HG02610 (cell line): ENCODE measurements at regions not wholly inside any gene's neighbourhood (a gene's known extent, or its start where the extent isn't known, plus 50 kb on each side); places are given as distances from the start of the nearest gene placed in this dataset.

ENCODE experiments used
- ATAC-seq: cut with Tn5 transposase; IDR thresholded peaks from one replicate; pipeline ENCODE4 v1.9.1; 2021; ENCODE audit warnings: mild to moderate bottlenecking, moderate library complexity; ENCODE audit not compliant: unreplicated experiment

DNA sequence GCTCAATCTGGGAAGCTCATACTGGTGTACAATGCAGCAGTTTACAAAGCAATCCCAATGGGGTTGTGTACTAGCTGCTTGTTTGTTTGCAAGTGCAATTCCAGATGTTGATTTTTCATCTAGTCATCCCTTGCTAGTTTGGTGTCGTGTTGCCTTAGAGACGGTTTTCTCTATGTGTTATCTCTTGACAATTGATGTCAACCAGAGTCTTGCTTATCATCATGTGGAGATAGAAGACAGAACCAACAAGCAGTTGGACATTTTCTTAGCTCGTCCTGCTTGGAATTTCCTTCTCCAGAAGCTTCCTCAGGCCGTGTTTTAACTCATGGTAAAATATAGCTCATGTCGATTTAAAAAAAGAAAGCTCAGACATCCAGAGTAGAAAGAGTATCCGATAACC, 262.0 kb upstream of the KCNH8 start:
- no peak for ATAC-seq

GRCh38 chr3:18885612-18886011, 262.7 kb upstream of the KCNH8 start:
- ATAC-seq = no peak

GRCh38 chr3:18883571-18883970, 264.7 kb upstream of the KCNH8 start:
- no peak for ATAC-seq

DNA sequence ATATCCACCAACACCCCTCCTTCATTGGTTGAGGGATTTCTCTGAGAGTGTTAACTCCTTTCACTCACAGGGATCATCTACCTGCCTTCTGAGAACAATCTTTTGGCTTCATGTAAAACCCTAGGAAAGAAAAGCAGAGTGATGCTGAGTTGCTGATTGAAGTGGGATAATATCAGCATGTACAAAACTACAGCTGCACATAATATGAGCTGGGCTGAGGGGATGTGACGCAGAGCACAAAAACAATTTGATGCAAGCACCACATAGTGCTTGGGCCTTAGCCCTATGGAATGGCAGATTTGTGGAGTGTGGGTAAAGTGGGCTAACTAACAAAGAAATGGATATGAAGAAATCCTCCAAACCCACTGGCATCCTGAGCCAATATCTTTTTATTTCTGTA, 267.6 kb upstream of the KCNH8 start:
- no peak for ATAC-seq

DNA sequence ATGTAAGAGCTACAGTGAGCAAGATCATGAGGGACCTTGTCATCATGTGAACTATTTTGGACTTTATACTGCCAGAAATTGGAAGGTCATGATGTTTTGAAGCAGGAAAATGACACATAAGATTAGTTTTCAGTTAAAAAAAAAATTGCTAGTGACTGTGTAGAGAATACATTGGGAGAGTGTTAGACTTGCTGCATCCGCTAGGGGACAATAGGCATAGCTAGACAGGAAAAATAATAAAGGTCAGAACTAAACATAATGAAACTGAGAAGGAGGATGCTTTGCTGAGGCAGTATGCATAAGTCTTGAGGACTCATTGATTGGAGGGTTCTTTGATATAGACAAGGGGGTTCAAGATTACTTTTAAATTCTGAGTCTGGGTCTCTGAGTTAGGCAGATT, 275.8 kb upstream of the KCNH8 start:
- no peak for ATAC-seq

DNA sequence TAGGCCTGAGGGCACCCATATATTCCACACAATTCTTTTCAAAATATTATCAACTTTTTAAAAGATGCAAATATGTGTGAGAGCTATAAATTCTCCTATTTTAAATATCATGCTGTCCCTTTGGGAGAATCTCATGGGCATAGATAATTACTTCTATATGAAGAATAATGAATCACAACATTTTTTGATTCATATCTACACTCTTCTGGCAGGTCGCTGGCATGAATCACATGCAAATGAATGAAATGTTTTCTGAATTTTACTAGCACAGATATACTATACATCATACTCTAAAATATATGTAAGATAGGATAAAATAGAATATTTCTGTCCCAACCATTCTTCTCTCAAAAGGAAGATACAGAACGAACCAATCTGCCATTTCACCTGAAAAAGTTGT, 277.7 kb upstream of the KCNH8 start:
- no peak for ATAC-seq

- no peak for ATAC-seq
These were observed 278.2 kb upstream of the KCNH8 start for GRCh38 chr3:18870074-18870640.

GRCh38 chr3:18868911-18869689, 279.2 kb upstream of the KCNH8 start:
- ATAC-seq = no peak

- ATAC-seq = no peak
These were observed 281.4 kb upstream of the KCNH8 start for GRCh38 chr3:18866899-18867298.

GRCh38 chr3:18864933-18865731, 283.2 kb upstream of the KCNH8 start:
- no peak for ATAC-seq

DNA sequence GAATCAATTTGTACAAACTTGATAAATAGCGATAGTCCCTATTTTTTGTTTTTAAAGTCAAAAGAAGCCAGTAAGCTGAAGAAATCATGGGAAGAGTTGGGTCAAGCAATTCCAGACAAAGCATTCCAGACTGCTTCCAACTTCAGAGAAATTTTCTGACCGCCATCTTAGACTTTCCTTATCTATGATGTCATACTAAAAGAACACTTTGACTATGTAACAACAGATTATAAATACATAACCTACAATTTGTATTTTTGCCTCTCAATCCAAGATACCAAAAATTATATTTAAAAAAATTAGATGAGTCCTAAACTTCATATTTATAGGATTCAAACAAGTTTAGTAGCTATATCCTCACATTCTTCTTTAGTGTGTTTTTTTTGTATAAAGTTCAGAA, 286.2 kb upstream of the KCNH8 start:
- ATAC-seq = no peak

- no peak for ATAC-seq
These were observed 287.2 kb upstream of the KCNH8 start for GRCh38 chr3:18861137-18861536.

DNA sequence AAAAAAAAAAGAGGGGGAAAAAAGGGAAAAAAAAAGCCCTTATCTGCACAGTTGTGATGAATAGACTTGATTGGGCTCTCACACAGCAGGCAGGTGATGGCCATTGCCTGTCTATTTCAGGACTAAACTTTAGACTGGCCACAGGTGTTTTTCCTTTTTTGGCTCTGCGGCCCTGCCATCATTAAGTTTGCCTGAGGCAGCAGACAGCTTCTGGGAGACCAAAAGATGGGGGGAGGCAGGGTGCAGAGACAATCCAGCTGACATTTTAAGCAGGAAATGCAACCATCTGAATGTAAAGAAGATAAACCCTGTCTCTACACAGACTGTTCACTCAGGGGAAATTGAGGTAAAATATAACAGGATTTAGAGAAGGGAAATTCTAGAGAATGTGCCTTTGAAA, 295.0 kb upstream of the KCNH8 start:
- ATAC-seq = no peak

- peak; percentile 69 for ATAC-seq
These were observed 300.6 kb upstream of the KCNH8 start for GRCh38 chr3:18847583-18848197.

GRCh38 chr3:18843983-18844382, 304.3 kb upstream of the KCNH8 start:
- no peak for ATAC-seq

- ATAC-seq = no peak
These were observed 305.1 kb upstream of the KCNH8 start for GRCh38 chr3:18843188-18843587.

DNA sequence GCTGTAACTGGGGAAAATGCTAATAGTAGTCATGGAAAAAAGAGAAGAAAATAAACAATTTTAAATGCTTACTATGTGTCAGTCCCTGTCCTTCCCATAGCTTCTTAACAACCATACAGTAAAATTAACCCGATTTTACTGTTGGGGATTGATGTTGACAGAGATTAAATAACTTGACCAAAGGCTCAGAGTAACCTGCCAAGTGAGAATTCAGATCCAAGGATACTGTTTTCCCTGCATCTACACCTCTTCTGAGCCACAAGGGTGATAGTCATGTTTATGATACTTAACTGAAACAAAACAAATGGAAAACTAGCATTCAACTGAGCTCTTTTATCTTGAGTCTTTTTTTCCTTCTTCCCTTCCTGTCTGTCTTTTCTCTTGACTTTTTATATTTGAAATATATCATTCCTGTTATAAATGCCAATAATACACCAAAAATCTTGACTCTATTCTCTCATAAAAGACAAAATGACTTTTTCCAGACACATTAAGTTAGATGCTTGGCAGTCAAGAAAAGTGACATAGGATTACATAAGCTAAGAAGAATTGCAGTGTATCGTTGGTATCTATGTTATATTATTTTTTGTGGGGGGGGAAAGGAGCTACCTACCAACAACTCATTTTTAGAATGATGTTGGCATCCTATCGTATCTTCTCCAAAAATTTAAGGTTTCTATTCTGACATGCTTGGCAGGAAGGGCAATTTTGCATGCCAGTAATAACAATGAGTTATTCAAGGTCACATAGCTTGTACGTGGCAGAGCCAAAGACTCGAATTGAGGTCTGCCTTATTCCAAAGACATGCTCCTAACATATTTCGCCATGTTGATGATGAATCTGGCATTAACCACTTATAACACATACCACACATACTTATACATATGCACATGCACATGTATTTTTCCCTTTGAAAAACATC, 306.6 kb upstream of the KCNH8 start:
- no peak for ATAC-seq

DNA sequence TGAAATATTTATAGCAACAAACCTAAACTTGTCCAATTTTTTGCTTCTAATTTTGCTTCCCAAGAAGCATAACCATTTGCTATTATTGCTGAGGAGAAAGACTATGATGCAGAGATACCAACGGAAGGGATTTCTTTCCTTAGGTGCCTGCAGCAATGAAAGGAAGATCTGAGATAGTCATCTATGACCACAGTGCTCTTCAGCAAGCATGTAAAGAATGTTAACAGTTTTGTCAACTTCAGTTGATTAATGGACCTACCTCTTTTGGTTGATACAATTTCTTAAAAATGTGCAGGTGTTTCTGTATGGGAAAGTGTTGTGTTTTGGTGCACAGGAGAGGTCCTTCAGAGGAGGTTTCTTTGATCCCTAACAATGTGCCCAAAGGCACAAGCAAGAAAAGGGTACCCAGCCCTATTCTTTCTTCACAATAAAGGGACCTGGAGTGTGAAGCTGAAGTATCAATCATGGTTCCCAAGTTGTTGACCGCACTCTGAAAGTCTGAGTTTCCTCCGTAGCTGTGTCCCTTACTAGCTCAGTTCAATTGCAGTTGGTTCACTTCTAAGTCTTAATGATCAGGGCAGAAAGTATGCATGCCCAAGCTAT, 307.7 kb upstream of the KCNH8 start:
- no peak for ATAC-seq

DNA sequence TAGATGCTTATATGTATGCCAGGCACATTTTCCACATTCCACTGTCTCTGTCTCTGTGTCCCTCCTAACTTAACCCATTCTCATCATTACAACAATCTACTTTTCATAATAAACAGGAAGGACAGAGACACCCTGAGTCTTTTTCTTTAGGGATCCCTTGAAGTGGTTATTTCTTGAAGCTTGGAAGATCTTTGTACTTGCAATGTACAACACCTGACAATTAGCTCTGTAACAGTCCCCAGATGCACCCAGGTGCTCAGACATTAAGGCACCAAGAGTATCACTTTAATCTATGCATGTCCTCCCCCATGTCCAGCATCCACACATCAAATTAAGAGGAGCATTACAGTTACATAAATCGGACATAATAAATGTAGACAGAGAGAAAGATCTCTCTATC, 309.6 kb upstream of the KCNH8 start:
- no peak for ATAC-seq

- no peak for ATAC-seq
These were observed 311.1 kb upstream of the KCNH8 start for GRCh38 chr3:18837137-18837755.
